ENCODE measurements at regions not wholly inside any gene's neighbourhood (a gene's known extent, or its start where the extent isn't known, plus 50 kb on each side); places are given as distances from the start of the nearest gene placed in this dataset.
"Not testable (repeated sequence)": the region's sequence is repeated elsewhere in the genome, so short reads cannot be mapped to it uniquely, and the experiment has no call there.

- intact Hi-C loops (cut with DNase I): no loop called here
- no peaks in the 10 kb centered on the region for H3K4me1 ChIP-seq
- H3K27ac ChIP-seq: no peak overlapping the region
- TF ChIP-seq CTCF (IDR thresholded peaks at IDR 0.05): no peak
- DNase-seq: no peak
- no peaks in the 10 kb centered on the region for H3K9me3 ChIP-seq
- H3K36me3 ChIP-seq: no peaks in the 10 kb centered on the region
- no peaks in the 10 kb centered on the region for H3K27me3 ChIP-seq
- no peak overlapping the region for H3K4me3 ChIP-seq
- no peak for ATAC-seq
These were observed 187.8 kb upstream of the ERBB4 start for GRCh38 chr2:212726403-212726802.

GRCh38 chr2:212725180-212725579 lies 186.6 kb upstream of the ERBB4 start:
- no peaks in the 10 kb centered on the region for H3K4me1 ChIP-seq
- ATAC-seq: no peak
- intact Hi-C loops (cut with DNase I): no loop called here
- DNase-seq: no peak
- no peak overlapping the region for H3K4me3 ChIP-seq
- H3K27ac ChIP-seq: no peak overlapping the region
- H3K36me3 ChIP-seq: no peaks in the 10 kb centered on the region
- H3K27me3 ChIP-seq: no peaks in the 10 kb centered on the region
- TF ChIP-seq CTCF (IDR thresholded peaks at IDR 0.05): no peak
- H3K9me3 ChIP-seq: no peaks in the 10 kb centered on the region

GRCh38 chr2:212723226-212723625 lies 184.6 kb upstream of the ERBB4 start:
- intact Hi-C loops (cut with DNase I): no loop called here
- H3K9me3 ChIP-seq: no peaks in the 10 kb centered on the region
- TF ChIP-seq CTCF (IDR thresholded peaks at IDR 0.05): no peak
- no peaks in the 10 kb centered on the region for H3K36me3 ChIP-seq
- no peaks in the 10 kb centered on the region for H3K27me3 ChIP-seq
- H3K4me1 ChIP-seq: no peaks in the 10 kb centered on the region
- no peak for DNase-seq
- H3K4me3 ChIP-seq: no peak overlapping the region
- ATAC-seq: no peak
- no peak overlapping the region for H3K27ac ChIP-seq

GRCh38 chr2:212722046-212722445 lies 183.4 kb upstream of the ERBB4 start:
- Histone ChIP-seq H3K27ac (no peak overlapping the region), H3K36me3 (no peaks in the 10 kb centered on the region), H3K27me3 (no peaks in the 10 kb centered on the region), H3K9me3 (no peaks in the 10 kb centered on the region), H3K4me3 (no peak overlapping the region), H3K4me1 (no peaks in the 10 kb centered on the region)
- no peak for ATAC-seq
- no peak for DNase-seq
- intact Hi-C loops (cut with DNase I): no loop called here
- TF ChIP-seq CTCF (IDR thresholded peaks at IDR 0.05): no peak

GRCh38 chr2:212721026-212721451 lies 182.4 kb upstream of the ERBB4 start:
- ATAC-seq (peak; percentile 38), DNase-seq (no peak)
- H3K9me3 ChIP-seq: no peaks in the 10 kb centered on the region
- TF ChIP-seq CTCF (IDR thresholded peaks at IDR 0.05): no peak
- H3K4me3 ChIP-seq: no peak overlapping the region
- H3K27ac ChIP-seq: no peak overlapping the region
- H3K27me3 ChIP-seq: no peaks in the 10 kb centered on the region
- no peaks in the 10 kb centered on the region for H3K4me1 ChIP-seq
- H3K36me3 ChIP-seq: no peaks in the 10 kb centered on the region
- intact Hi-C loops (cut with DNase I): no loop called here

- DNase-seq; H3K4me1 ChIP-seq; ATAC-seq; H3K27ac ChIP-seq; H3K27me3 ChIP-seq; H3K36me3 ChIP-seq; H3K4me3 ChIP-seq; intact Hi-C loops (cut with DNase I); H3K9me3 ChIP-seq: not testable (repeated sequence)
These were observed 176.8 kb upstream of the ERBB4 start for GRCh38 chr2:212715411-212715810.

All from upper lobe of right lung (tissue), 1 donor.